ENCODE measurements at regions not wholly inside any gene's neighbourhood (a gene's known extent, or its start where the extent isn't known, plus 50 kb on each side); places are given as distances from the start of the nearest gene placed in this dataset.

GRCh38 chr15:81491414-81492096 lies 117.5 kb upstream of the TMC3 start:
- ChIA-PET POLR2A (no interaction called here), CTCF (interaction anchor here (1.6 kb wide), 1 partner anchor 10 kb away, joined by 4 read pairs; no protein-coding TSS in a partner anchor)
- Mint-ChIP-seq H3K27ac (no peak overlapping the region), H3K9me3 (peaks cover 0 to 1% (median 0%) of the 10 kb centered on the region in 11 donors), H3K4me1 (no peaks in the 10 kb centered on the region), H3K4me3 (no peak overlapping the region), H3K36me3 (no peaks in the 10 kb centered on the region), H3K27me3 (peaks cover 2 to 32% (median 11%) of the 10 kb centered on the region in 5 donors)
- no peaks in the 10 kb centered on the region for H3K36me3 ChIP-seq (ENCODE audit: control insufficient read depth in 2 of 3, insufficient read depth in 3 of 3, low read length in 3 of 3)
- ATAC-seq (no peak), DNase-seq (no peak)
- H3K27me3 ChIP-seq (ENCODE audit: control insufficient read depth in 2 of 2, insufficient read depth in 2 of 2, low read length in 2 of 2): no peaks in the 10 kb centered on the region
- H3K9me3 ChIP-seq (ENCODE audit: control insufficient read depth in 2 of 3, low read length in 3 of 3): no peaks in the 10 kb centered on the region
- intact Hi-C loops (cut with micrococcal nuclease): no loop called here
- no peak overlapping the region for H3K27ac ChIP-seq (ENCODE audit: low read depth, low read length)
- no peak overlapping the region for H3K4me3 ChIP-seq (ENCODE audit: low read length)
- H3K4me1 ChIP-seq (ENCODE audit: control insufficient read depth in 2 of 2, insufficient read depth in 2 of 2, low read length in 2 of 2): no peaks in the 10 kb centered on the region

- no peak overlapping the region for H3K27ac ChIP-seq (ENCODE audit: low read depth, low read length)
- no peaks in the 10 kb centered on the region for H3K36me3 ChIP-seq (ENCODE audit: control insufficient read depth in 2 of 3, insufficient read depth in 3 of 3, low read length in 3 of 3)
- H3K4me3 Mint-ChIP-seq: no peak overlapping the region
- no peaks in the 10 kb centered on the region for H3K36me3 Mint-ChIP-seq
- H3K9me3 ChIP-seq (ENCODE audit: control insufficient read depth in 2 of 3, low read length in 3 of 3): no peaks in the 10 kb centered on the region
- H3K4me1 ChIP-seq (ENCODE audit: control insufficient read depth in 2 of 2, insufficient read depth in 2 of 2, low read length in 2 of 2): no peaks in the 10 kb centered on the region
- H3K4me3 ChIP-seq (ENCODE audit: low read length): no peak overlapping the region
- H3K27me3 Mint-ChIP-seq: peaks cover 2 to 20% (median 3%) of the 10 kb centered on the region in 5 donors
- CTCF ChIA-PET: no interaction called here
- H3K27me3 ChIP-seq (ENCODE audit: control insufficient read depth in 2 of 2, insufficient read depth in 2 of 2, low read length in 2 of 2): no peaks in the 10 kb centered on the region
- POLR2A ChIA-PET: no interaction called here
- no peak overlapping the region for H3K27ac Mint-ChIP-seq
- ATAC-seq: no peak
- DNase-seq: no peak
- peaks cover 0 to 1% (median 0%) of the 10 kb centered on the region in 11 donors for H3K9me3 Mint-ChIP-seq
- peaks cover 0 to under 1% (median 0%) of the 10 kb centered on the region in 7 donors for H3K4me1 Mint-ChIP-seq
- intact Hi-C loops (cut with micrococcal nuclease): loop anchor here in 1 of 2 donors (10.0 kb wide), 1 partner anchor 211 kb away; no protein-coding TSS in a partner anchor
Measured at GRCh38 chr15:81485806-81486205, 111.8 kb upstream of the TMC3 start.

- intact Hi-C loops (cut with micrococcal nuclease): loop anchor here in 1 of 2 donors (5.0 to 10.0 kb wide), 2 partner anchors 77 to 210 kb away; no protein-coding TSS in a partner anchor
- Mint-ChIP-seq H3K4me3 (no peak overlapping the region), H3K36me3 (no peaks in the 10 kb centered on the region), H3K4me1 (peaks cover 0 to 3% (median 0%) of the 10 kb centered on the region in 7 donors), H3K27me3 (peaks cover 0 to 16% (median 2%) of the 10 kb centered on the region in 5 donors), H3K9me3 (peaks cover 0 to 1% (median 0%) of the 10 kb centered on the region in 11 donors), H3K27ac (no peak overlapping the region)
- H3K9me3 ChIP-seq (ENCODE audit: control insufficient read depth in 2 of 3, low read length in 3 of 3): no peaks in the 10 kb centered on the region
- no peaks in the 10 kb centered on the region for H3K27me3 ChIP-seq (ENCODE audit: control insufficient read depth in 2 of 2, insufficient read depth in 2 of 2, low read length in 2 of 2)
- ChIA-PET CTCF (no interaction called here), POLR2A (no interaction called here)
- no peak overlapping the region for H3K4me3 ChIP-seq (ENCODE audit: low read length)
- no peaks in the 10 kb centered on the region for H3K4me1 ChIP-seq (ENCODE audit: control insufficient read depth in 2 of 2, insufficient read depth in 2 of 2, low read length in 2 of 2)
- H3K36me3 ChIP-seq (ENCODE audit: control insufficient read depth in 2 of 3, insufficient read depth in 3 of 3, low read length in 3 of 3): no peaks in the 10 kb centered on the region
- H3K27ac ChIP-seq (ENCODE audit: low read depth, low read length): no peak overlapping the region
- ATAC-seq (no peak), DNase-seq (no peak)
Measured at GRCh38 chr15:81484086-81484955, 110.3 kb upstream of the TMC3 start.

GRCh38 chr15:81483496-81483895 lies 109.5 kb upstream of the TMC3 start:
- H3K9me3 ChIP-seq (ENCODE audit: control insufficient read depth in 2 of 3, low read length in 3 of 3): no peaks in the 10 kb centered on the region
- Mint-ChIP-seq H3K36me3 (no peaks in the 10 kb centered on the region), H3K27me3 (peaks cover 0 to 18% (median 2%) of the 10 kb centered on the region in 5 donors), H3K4me3 (no peak overlapping the region), H3K4me1 (peaks cover 0 to 3% (median 0%) of the 10 kb centered on the region in 7 donors), H3K27ac (no peak overlapping the region), H3K9me3 (peaks cover 0 to 1% (median 0%) of the 10 kb centered on the region in 11 donors)
- H3K36me3 ChIP-seq (ENCODE audit: control insufficient read depth in 2 of 3, insufficient read depth in 3 of 3, low read length in 3 of 3): no peaks in the 10 kb centered on the region
- intact Hi-C loops (cut with micrococcal nuclease): loop anchor here in 1 of 2 donors (5.0 to 10.0 kb wide), 2 partner anchors 76 to 209 kb away; no protein-coding TSS in a partner anchor
- no peak for ATAC-seq
- DNase-seq: no peak
- H3K27ac ChIP-seq (ENCODE audit: low read depth, low read length): no peak overlapping the region
- H3K4me3 ChIP-seq (ENCODE audit: low read length): no peak overlapping the region
- no peaks in the 10 kb centered on the region for H3K27me3 ChIP-seq (ENCODE audit: control insufficient read depth in 2 of 2, insufficient read depth in 2 of 2, low read length in 2 of 2)
- ChIA-PET CTCF (no interaction called here), POLR2A (no interaction called here)
- H3K4me1 ChIP-seq (ENCODE audit: control insufficient read depth in 2 of 2, insufficient read depth in 2 of 2, low read length in 2 of 2): no peaks in the 10 kb centered on the region

- POLR2A ChIA-PET: no interaction called here
- CTCF ChIA-PET: interaction anchor here (0.6 to 1.4 kb wide), 6 partner anchors 9 to 913 kb away, joined by 3 to 6 read pairs (median 4); no protein-coding TSS in a partner anchor
- H3K27me3 Mint-ChIP-seq: peaks cover 0 to 9% (median 0%) of the 10 kb centered on the region in 5 donors
Measured at GRCh38 chr15:81481346-81481745, 107.3 kb upstream of the TMC3 start.

GRCh38 chr15:81480645-81481053 lies 106.6 kb upstream of the TMC3 start:
- Mint-ChIP-seq H3K27me3 (peaks cover 0 to 9% (median 0%) of the 10 kb centered on the region in 5 donors), H3K36me3 (no peaks in the 10 kb centered on the region), H3K9me3 (no peaks in the 10 kb centered on the region), H3K4me1 (peaks cover 0 to 3% (median 0%) of the 10 kb centered on the region in 7 donors), H3K27ac (no peak overlapping the region), H3K4me3 (peak overlapping the region in 5 of 10 donors; percentile 21 to 66 (median 53))
- Histone ChIP-seq H3K36me3 (ENCODE audit: control insufficient read depth in 2 of 3, insufficient read depth in 3 of 3, low read length in 3 of 3) (no peaks in the 10 kb centered on the region), H3K9me3 (ENCODE audit: control insufficient read depth in 2 of 3, low read length in 3 of 3) (no peaks in the 10 kb centered on the region), H3K27me3 (ENCODE audit: control insufficient read depth in 2 of 2, insufficient read depth in 2 of 2, low read length in 2 of 2) (no peaks in the 10 kb centered on the region), H3K4me1 (ENCODE audit: control insufficient read depth in 2 of 2, insufficient read depth in 2 of 2, low read length in 2 of 2) (no peaks in the 10 kb centered on the region), H3K27ac (ENCODE audit: low read depth, low read length) (no peak overlapping the region), H3K4me3 (ENCODE audit: low read length) (no peak overlapping the region)
- CTCF ChIA-PET: interaction anchor here (0.6 to 1.4 kb wide), 4 partner anchors 9 to 717 kb away, joined by 3 to 6 read pairs (median 4); no protein-coding TSS in a partner anchor
- ATAC-seq (peak; percentile 76), DNase-seq (peak in 8 of 9 donors; percentile 10 to 62 (median 48))
- POLR2A ChIA-PET: no interaction called here
- intact Hi-C loops (cut with micrococcal nuclease): loop anchor here (1.0 to 10.0 kb wide), 7 partner anchors 70 to 660 kb away; no protein-coding TSS in a partner anchor

More at GRCh38 chr15:81481346-81481745, 107.3 kb upstream of the TMC3 start:
- Histone ChIP-seq H3K27ac (ENCODE audit: low read depth, low read length) (no peak overlapping the region), H3K9me3 (ENCODE audit: control insufficient read depth in 2 of 3, low read length in 3 of 3) (no peaks in the 10 kb centered on the region), H3K36me3 (ENCODE audit: control insufficient read depth in 2 of 3, insufficient read depth in 3 of 3, low read length in 3 of 3) (no peaks in the 10 kb centered on the region), H3K27me3 (ENCODE audit: control insufficient read depth in 2 of 2, insufficient read depth in 2 of 2, low read length in 2 of 2) (no peaks in the 10 kb centered on the region), H3K4me1 (ENCODE audit: control insufficient read depth in 2 of 2, insufficient read depth in 2 of 2, low read length in 2 of 2) (no peaks in the 10 kb centered on the region), H3K4me3 (ENCODE audit: low read length) (no peak overlapping the region)
- H3K4me3 Mint-ChIP-seq: no peak overlapping the region
- H3K27ac Mint-ChIP-seq: no peak overlapping the region
- no peak for DNase-seq
- H3K4me1 Mint-ChIP-seq: peaks cover 0 to 3% (median 0%) of the 10 kb centered on the region in 7 donors
- H3K36me3 Mint-ChIP-seq: no peaks in the 10 kb centered on the region
- no peaks in the 10 kb centered on the region for H3K9me3 Mint-ChIP-seq
- no peak for ATAC-seq
- intact Hi-C loops (cut with micrococcal nuclease): loop anchor here (2.0 to 10.0 kb wide), 4 partner anchors 71 to 457 kb away; no protein-coding TSS in a partner anchor

Data from naive thymus-derived CD4-positive, alpha-beta T cell (primary cell).